Urothelium cell line (cell line): ENCODE measurements at regions not wholly inside any gene's neighbourhood (a gene's known extent, or its start where the extent isn't known, plus 50 kb on each side); places are given as distances from the start of the nearest gene placed in this dataset.

Experiments
- DNase-seq: peaks from one replicate; pipeline ENCODE4 v3.0.0; 2011; ENCODE audit warnings: low spot score, mixed read lengths
- FAIRE-seq: peaks from 2 replicates; lab custom pipeline; 2011; peaks lifted over from hg19 to GRCh38; lab: Jason Lieb, UNC

GRCh38 chr12:76704693-76705092 is 59.2 kb upstream of the ZDHHC17 start:
- DNase-seq, result peak; percentile 15
- FAIRE-seq, result no peak

- no peak for FAIRE-seq
Observed at GRCh38 chr12:76706101-76706500, 57.8 kb upstream of the ZDHHC17 start.

DNA sequence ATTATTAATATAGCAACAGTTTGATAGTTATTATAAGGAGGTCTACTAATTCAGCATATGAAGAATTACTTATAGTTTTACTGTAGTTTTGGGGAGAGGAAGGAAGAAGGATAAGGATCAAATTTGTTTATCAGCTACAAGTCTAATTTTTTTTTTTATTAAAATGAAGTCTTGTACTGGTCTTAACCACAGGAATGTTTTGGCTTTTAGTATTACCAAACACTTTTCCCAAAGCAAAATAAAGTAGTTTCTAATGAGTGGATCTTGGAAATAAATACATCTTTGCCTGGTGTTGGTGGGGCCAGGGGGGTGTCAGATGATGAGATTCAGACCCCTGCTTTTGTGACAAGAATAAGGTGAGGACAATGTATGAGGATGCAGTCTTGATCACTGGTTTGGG is 57.2 kb upstream of the ZDHHC17 start:
- DNase-seq (no peak), FAIRE-seq (no peak)

More at GRCh38 chr12:76706101-76706500, 57.8 kb upstream of the ZDHHC17 start:
- no peak for DNase-seq

- no peak for FAIRE-seq
Observed at GRCh38 chr12:76707772-76708171, 56.1 kb upstream of the ZDHHC17 start.

DNA sequence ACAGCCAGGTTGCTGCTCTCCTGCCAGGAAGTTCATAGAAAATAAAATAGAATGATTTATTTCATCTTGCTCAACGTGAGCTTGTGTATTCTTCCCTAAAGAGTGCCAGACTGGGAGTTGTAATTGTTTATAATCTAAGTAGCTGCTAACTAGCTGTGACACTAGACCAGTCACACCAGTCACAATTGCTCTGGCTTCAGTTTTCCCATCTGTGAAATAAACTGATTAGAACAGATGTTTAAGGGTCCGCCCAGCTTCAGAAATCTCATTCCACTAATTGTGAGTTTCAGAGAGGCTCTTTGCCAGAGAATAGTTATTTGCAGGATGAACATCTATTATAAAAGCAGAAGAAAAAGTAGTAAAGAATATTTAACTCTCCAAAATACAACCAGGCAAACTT is 55.6 kb upstream of the ZDHHC17 start:
- no peak for DNase-seq

More at GRCh38 chr12:76707772-76708171, 56.1 kb upstream of the ZDHHC17 start:
- no peak for DNase-seq

DNA sequence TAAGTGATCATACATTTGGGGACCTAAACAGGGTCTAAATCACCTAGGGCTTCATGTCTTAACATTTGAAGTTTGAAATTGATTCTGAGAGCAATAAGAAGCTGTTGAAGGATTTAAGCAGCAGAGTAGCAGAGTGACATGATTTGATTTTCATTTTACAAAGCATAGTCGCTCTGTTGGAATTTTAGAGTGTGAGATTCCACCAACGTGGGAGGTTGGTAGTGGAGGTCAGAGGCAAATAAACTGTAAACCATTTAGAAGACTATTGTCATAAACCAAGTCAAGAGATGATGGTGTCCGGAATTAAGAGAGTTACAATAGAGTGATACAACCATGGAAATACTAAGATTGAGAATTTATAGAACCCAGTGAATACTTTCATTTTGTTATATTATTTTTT is 52.7 kb upstream of the ZDHHC17 start:
- DNase-seq, result no peak
- no peak for FAIRE-seq

More for the DNA sequence above, 55.6 kb upstream of the ZDHHC17 start:
- FAIRE-seq, result no peak

GRCh38 chr12:76713130-76713529 is 50.8 kb upstream of the ZDHHC17 start:
- FAIRE-seq (no peak), DNase-seq (no peak)

DNA sequence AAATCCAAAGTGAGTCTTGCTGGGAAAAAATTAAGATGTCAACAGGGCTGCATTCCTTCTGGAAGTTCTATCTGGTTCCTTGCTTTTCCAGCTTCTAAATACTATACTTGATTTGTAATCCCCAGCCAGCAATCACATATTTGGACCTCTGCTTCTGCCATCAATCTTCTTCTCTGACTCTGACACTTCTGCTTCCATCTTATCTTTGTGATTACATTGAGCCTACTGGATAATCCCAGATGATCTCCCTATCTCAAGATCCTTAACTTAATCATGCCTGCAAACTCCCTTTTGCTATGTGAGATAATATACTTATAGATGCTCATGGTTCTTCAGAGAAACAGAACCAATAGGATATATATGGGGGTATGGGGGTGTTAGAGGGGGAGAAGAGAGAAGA is 49.9 kb upstream of the ZDHHC17 start:
- FAIRE-seq (no peak), DNase-seq (no peak)
